SK-N-SH (cell line): ENCODE measurements at regions not wholly inside any gene's neighbourhood (a gene's known extent, or its start where the extent isn't known, plus 50 kb on each side); places are given as distances from the start of the nearest gene placed in this dataset.

Source experiments
- CTCF ChIA-PET: fragments of 300-600, 350-600 bp; formaldehyde crosslinking; extraction: SDS; loops from one replicate; lab custom pipeline; 2021; lab: Yijun Ruan, JAX
- POLR2A ChIA-PET: fragments of 350-600 bp; sonication (Branson Sonifier 250); formaldehyde crosslinking; extraction: SDS; loops from one replicate; lab custom pipeline; 2020; ENCODE audit warnings: antibody characterized with exemption, inconsistent platforms; lab: Yijun Ruan, JAX
- DNase-seq: peaks from one replicate; pipeline ENCODE4 v3.0.0; 2012
- H2AFZ ChIP-seq: fragments of 200-600 bp; sonication (generic); 2 replicates; pipeline ENCODE4 v1.8.1; 2016; ENCODE audit warnings: antibody characterized with exemption, mild to moderate bottlenecking, low read depth
- H3F3A ChIP-seq: fragments of 200-600 bp; sonication (generic); replicated peaks from 2 replicates; pipeline ENCODE3; 2016; ENCODE audit warnings: antibody characterized with exemption, mild to moderate bottlenecking; ENCODE audit not compliant: insufficient read depth
- H3K27ac ChIP-seq, 2 experiments: fragments of 200-500 bp in 1 of 2; fragments of 200-600 bp in 1 of 2; sonication (Bioruptor generic) in 1 of 2; sonication (generic), shearing (Covaris generic) in 1 of 2; 2 replicates each; pipeline versions ENCODE4 v1.5.1 to v1.6.1; 2014 to 2016; ENCODE audit warnings: low read depth in 2 of 2, inconsistent platforms in 1 of 2, low read length in 1 of 2, mild to moderate bottlenecking in 1 of 2, mixed read lengths in 1 of 2
- H3K27me3 ChIP-seq: fragments of 200-600 bp; sonication (generic), shearing (Covaris generic); 2 replicates; pipeline ENCODE4 v1.6.1; 2016; ENCODE audit warnings: mixed run types; ENCODE audit not compliant: insufficient read depth
- H3K36me3 ChIP-seq, 2 experiments: fragments of 200-500 bp in 1 of 2; fragments of 200-600 bp in 1 of 2; sonication (Bioruptor generic) in 1 of 2; sonication (generic) in 1 of 2; replicated peaks in 1 of 2; 2 replicates each; pipeline versions ENCODE3 to v1.5.1; 2014 to 2016; ENCODE audit warnings: low read length in 1 of 2, mild to moderate bottlenecking in 1 of 2; ENCODE audit not compliant: insufficient read depth in 2 of 2, control insufficient read depth in 1 of 2
- H3K4me1 ChIP-seq, 2 experiments: fragments of 200-500 bp in 1 of 2; fragments of 200-600 bp in 1 of 2; sonication (Bioruptor generic) in 1 of 2; sonication (generic), shearing (Covaris generic) in 1 of 2; 2 replicates each; pipeline versions ENCODE4 v1.5.1 to v1.6.1; 2014 to 2016; ENCODE audit warnings: low read depth in 1 of 2, low read length in 1 of 2, mixed run types in 1 of 2; ENCODE audit not compliant: insufficient read depth in 2 of 2, control insufficient read depth in 1 of 2
- H3K4me2 ChIP-seq: fragments of 200-600 bp; sonication (generic), shearing (Covaris generic); 2 replicates; pipeline ENCODE4 v1.6.1; 2017; ENCODE audit warnings: mixed run types
- H3K4me3 ChIP-seq, 2 experiments: fragments of 200-500 bp in 1 of 2; fragments of 200-600 bp in 1 of 2; sonication (Bioruptor generic) in 1 of 2; sonication (generic), shearing (Covaris generic) in 1 of 2; 2 replicates each; pipeline versions ENCODE4 v1.5.1 to v1.8.1; 2014 to 2016; ENCODE audit warnings: low read depth in 2 of 2, inconsistent platforms in 1 of 2, low read length in 1 of 2, mild to moderate bottlenecking in 1 of 2, mixed read lengths in 1 of 2, moderate library complexity in 1 of 2
- H3K79me2 ChIP-seq: fragments of 200-600 bp; sonication (generic); 2 replicates; pipeline ENCODE4 v1.8.1; 2017; ENCODE audit warnings: mild to moderate bottlenecking; ENCODE audit not compliant: insufficient read depth
- H3K9ac ChIP-seq: fragments of 200-600 bp; sonication (generic); 2 replicates; pipeline ENCODE4 v1.6.1; 2017; ENCODE audit warnings: mixed run types
- H3K9me2 ChIP-seq: fragments of 200-600 bp; sonication (generic); 2 replicates; pipeline ENCODE4 v1.6.1; 2017; ENCODE audit warnings: mixed run types
- H3K9me3 ChIP-seq: fragments of 200-600 bp; sonication (generic); 2 replicates; pipeline ENCODE4 v1.6.1; 2017; ENCODE audit warnings: mixed run types, mild to moderate bottlenecking, moderate library complexity
- H4K20me1 ChIP-seq: fragments of 200-600 bp; sonication (generic); 2 replicates; pipeline ENCODE4 v1.6.1; 2017; ENCODE audit warnings: mild to moderate bottlenecking, mixed run types; ENCODE audit not compliant: insufficient read depth
- CHD2 ChIP-seq: fragments of 150-350 bp; IDR thresholded peaks from 2 replicates; pipeline ENCODE4 v1.6.1; 2018; ENCODE audit warnings: low read length; ENCODE audit not compliant: partially characterized antibody
- ELF1 ChIP-seq: IDR thresholded peaks from 2 replicates; pipeline ENCODE4 v1.4.0; 2012
- EP300 ChIP-seq, 2 experiments: IDR thresholded peaks; 2 replicates each; pipeline versions ENCODE4 v1.4.0 to v1.6.1; 2012; ENCODE audit warnings: borderline replicate concordance in 1 of 2, low read depth in 1 of 2, low read length in 1 of 2
- EZH2phosphoT487 ChIP-seq: fragments of 200-600 bp; sonication (generic); IDR thresholded peaks from 2 replicates; pipeline ENCODE4 v1.6.1; 2017; ENCODE audit warnings: low read depth, mixed run types, mild to moderate bottlenecking, antibody characterized with exemption, moderate library complexity, borderline replicate concordance
- FOSL2 ChIP-seq: IDR thresholded peaks from 2 replicates; pipeline ENCODE4 v1.4.0; 2012; ENCODE audit warnings: low read depth, mild to moderate bottlenecking, moderate library complexity, borderline replicate concordance
- FOXJ3 ChIP-seq: sonication (generic); formaldehyde crosslinking; IDR thresholded peaks from 2 replicates; pipeline ENCODE4 v1.5.1; 2020; ENCODE audit warnings: mild to moderate bottlenecking, missing genetic modification reagents
- GABPA ChIP-seq: IDR thresholded peaks from 2 replicates; pipeline ENCODE4 v1.4.0; 2012; ENCODE audit warnings: low read depth, mild to moderate bottlenecking
- GATA2 ChIP-seq: sonication (generic); formaldehyde crosslinking; IDR thresholded peaks from 2 replicates; pipeline ENCODE4 v1.5.0; 2020; ENCODE audit warnings: mild to moderate bottlenecking, missing genetic modification reagents
- MEF2A ChIP-seq: IDR thresholded peaks from 2 replicates; pipeline ENCODE4 v1.4.0; 2012; ENCODE audit warnings: low read depth, borderline replicate concordance
- MXI1 ChIP-seq: IDR thresholded peaks from 2 replicates; pipeline ENCODE4 v1.6.1; 2012; ENCODE audit warnings: mild to moderate bottlenecking, low read depth, low read length, improper control_type of control experiment
- NFIC ChIP-seq: IDR thresholded peaks from 2 replicates; pipeline ENCODE4 v1.4.0; 2012; ENCODE audit warnings: borderline replicate concordance
- NRF1 ChIP-seq: IDR thresholded peaks from 2 replicates; pipeline ENCODE4 v1.6.1; 2012; ENCODE audit warnings: low read depth, mild to moderate bottlenecking, low read length
- RAD21 ChIP-seq: IDR thresholded peaks from 2 replicates; pipeline ENCODE4 v1.6.1; 2012; ENCODE audit warnings: mild to moderate bottlenecking, low read length
- RCOR1 ChIP-seq: fragments of 150-350 bp; IDR thresholded peaks from 2 replicates; pipeline ENCODE4 v1.6.1; 2017; ENCODE audit warnings: antibody characterized with exemption, low read length
- RFX5 ChIP-seq: IDR thresholded peaks from 2 replicates; pipeline ENCODE4 v1.6.1; 2012; ENCODE audit warnings: mild to moderate bottlenecking, improper control_type of control experiment, low read length
- SMC3 ChIP-seq: IDR thresholded peaks from 2 replicates; pipeline ENCODE4 v1.6.1; 2012; ENCODE audit warnings: low read depth, low read length, improper control_type of control experiment
- TCF12 ChIP-seq: IDR thresholded peaks from 2 replicates; pipeline ENCODE4 v1.4.0; 2012
- YY1 ChIP-seq: IDR thresholded peaks from 2 replicates; pipeline ENCODE4 v1.4.0; 2012; ENCODE audit warnings: low read depth, mild to moderate bottlenecking
- WGBS: methylation state at CpG from one replicate; pipeline ENCODE4 v1.1.6; 2017; ENCODE audit warnings: low lambda C conversion rate; 5-methylcytosine and 5-hydroxymethylcytosine counted together
- TF ChIP-seq, protein P1 (sequence below): fragments of 150-350 bp; IDR thresholded peaks from 2 replicates; pipeline ENCODE4 v1.6.1; 2017; ENCODE audit warnings: antibody characterized with exemption, low read length, low read depth, borderline replicate concordance
- TF ChIP-seq, protein P2 (sequence below): IDR thresholded peaks from 2 replicates; pipeline ENCODE4 v1.6.1; 2012; ENCODE audit warnings: mild to moderate bottlenecking, low read depth, low read length, moderate library complexity
- TF ChIP-seq, protein P3 (sequence below): fragments of 200-600 bp; sonication (generic); IDR thresholded peaks from 2 replicates; pipeline ENCODE4 v1.6.1; 2017; ENCODE audit warnings: antibody characterized with exemption, mild to moderate bottlenecking, moderate library complexity

DNA sequence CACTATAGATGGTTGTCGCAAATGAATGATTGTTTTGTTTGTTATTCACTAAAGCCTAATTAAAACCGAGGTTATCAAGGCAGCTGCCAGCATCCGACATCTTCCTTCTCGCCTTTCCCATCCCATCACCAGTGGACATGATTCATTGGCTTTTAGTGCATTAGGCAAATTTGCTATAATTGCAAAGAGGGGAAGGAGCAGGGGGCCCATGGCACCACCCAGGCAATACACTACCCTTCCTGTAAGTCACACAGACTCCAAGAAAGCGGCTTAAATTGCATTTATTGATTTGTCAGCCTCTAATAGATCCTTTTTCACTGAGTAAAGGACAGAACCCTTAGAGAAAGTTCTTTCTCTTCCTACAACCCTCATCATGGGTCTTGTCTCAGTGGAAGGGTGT, 169.2 kb upstream of the NCAM1 start:
- no peak overlapping the region for H3K9ac ChIP-seq
- H3K9me3 ChIP-seq = no peaks in the 10 kb centered on the region
- H3K79me2 ChIP-seq = no peaks in the 10 kb centered on the region
- TF ChIP-seq FOXJ3 (CRISPR knock-in tag) (no peak), EP300 (IDR thresholded peaks at IDR 0.05; ENCODE audit: borderline replicate concordance in 1 of 2, low read depth in 1 of 2, low read length in 1 of 2) (no peak), FOSL2 (no peak), MXI1 (no peak), GATA2 (no peak), NRF1 (no peak), YY1 (no peak), MEF2A (no peak), EZH2phosphoT487 (no peak), ELF1 (no peak), TCF12 (no peak), NFIC (no peak)
- TF ChIP-seq, protein P1, sequence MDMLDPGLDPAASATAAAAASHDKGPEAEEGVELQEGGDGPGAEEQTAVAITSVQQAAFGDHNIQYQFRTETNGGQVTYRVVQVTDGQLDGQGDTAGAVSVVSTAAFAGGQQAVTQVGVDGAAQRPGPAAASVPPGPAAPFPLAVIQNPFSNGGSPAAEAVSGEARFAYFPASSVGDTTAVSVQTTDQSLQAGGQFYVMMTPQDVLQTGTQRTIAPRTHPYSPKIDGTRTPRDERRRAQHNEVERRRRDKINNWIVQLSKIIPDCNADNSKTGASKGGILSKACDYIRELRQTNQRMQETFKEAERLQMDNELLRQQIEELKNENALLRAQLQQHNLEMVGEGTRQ = no peak
- H3K4me3 ChIP-seq = no peak overlapping the region
- peaks cover 0 to 13% of the 10 kb centered on the region in 2 experiments; a peak in 1 of 4 replicates for H3K4me1 ChIP-seq
- no peak for DNase-seq
- no peak overlapping the region for H3K27ac ChIP-seq
- ChIA-PET POLR2A (no interaction called here), CTCF (interaction anchor here (0.5 to 1.6 kb wide), 3 partner anchors 82 to 180 kb away, joined by 3 read pairs; no protein-coding TSS in a partner anchor)
- no peak overlapping the region for H3K4me2 ChIP-seq
- no peaks in the 10 kb centered on the region for H4K20me1 ChIP-seq
- WGBS = 83% methylated on average over 5 of the region's 5 CpGs
- H3K36me3 ChIP-seq = no peaks in the 10 kb centered on the region
- H3F3A ChIP-seq = no peaks in the 10 kb centered on the region
- H2AFZ ChIP-seq = no peak overlapping the region
- H3K9me2 ChIP-seq = no peaks in the 10 kb centered on the region
- no peaks in the 10 kb centered on the region for H3K27me3 ChIP-seq

DNA sequence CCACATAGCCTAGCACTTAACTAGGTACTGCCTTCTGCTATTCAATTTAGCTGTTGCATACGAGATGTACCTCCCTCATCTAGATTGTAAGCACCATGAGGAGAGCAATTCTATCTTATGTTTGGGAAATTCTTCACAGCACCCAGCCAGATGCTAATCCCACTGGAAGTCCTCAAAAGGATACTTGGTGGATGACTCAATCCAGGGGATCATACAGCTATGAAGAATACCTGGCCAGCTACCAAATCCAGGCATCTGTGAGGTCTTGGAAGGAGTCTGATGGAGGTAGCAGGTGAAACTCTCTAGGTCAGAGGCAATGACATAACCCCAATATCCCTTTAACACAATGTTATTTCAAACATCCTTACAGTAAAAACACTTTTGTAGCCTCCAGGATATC, 167.8 kb upstream of the NCAM1 start:
- no peak for DNase-seq
- H3K27ac ChIP-seq = no peak overlapping the region
- no peaks in the 10 kb centered on the region for H3K79me2 ChIP-seq
- H3K27me3 ChIP-seq = no peaks in the 10 kb centered on the region
- H3K4me1 ChIP-seq = peaks cover 0 to 16% of the 10 kb centered on the region in 2 experiments; a peak in 1 of 4 replicates
- WGBS = 86% methylated on average over 1 of the region's 1 CpG
- CTCF ChIA-PET = interaction anchor here (1.5 kb wide), 1 partner anchor 9 kb away, joined by 4 read pairs; no protein-coding TSS in a partner anchor
- no peak overlapping the region for H3K4me2 ChIP-seq
- no peak overlapping the region for H3K9ac ChIP-seq
- no peak overlapping the region for H2AFZ ChIP-seq
- H3K9me3 ChIP-seq = no peaks in the 10 kb centered on the region
- H3K9me2 ChIP-seq = no peaks in the 10 kb centered on the region
- no peaks in the 10 kb centered on the region for H3K36me3 ChIP-seq
- POLR2A ChIA-PET = no interaction called here
- H3F3A ChIP-seq = no peaks in the 10 kb centered on the region
- H3K4me3 ChIP-seq = no peak overlapping the region
- no peaks in the 10 kb centered on the region for H4K20me1 ChIP-seq
- TF ChIP-seq MEF2A (no peak), EP300 (IDR thresholded peaks at IDR 0.05; ENCODE audit: borderline replicate concordance in 1 of 2, low read depth in 1 of 2, low read length in 1 of 2) (no peak), RFX5 (no peak), CHD2 (no peak), FOSL2 (no peak), TCF12 (no peak), SMC3 (no peak), GABPA (no peak), RAD21 (no peak), RCOR1 (no peak), MXI1 (no peak)
- TF ChIP-seq, protein P2, sequence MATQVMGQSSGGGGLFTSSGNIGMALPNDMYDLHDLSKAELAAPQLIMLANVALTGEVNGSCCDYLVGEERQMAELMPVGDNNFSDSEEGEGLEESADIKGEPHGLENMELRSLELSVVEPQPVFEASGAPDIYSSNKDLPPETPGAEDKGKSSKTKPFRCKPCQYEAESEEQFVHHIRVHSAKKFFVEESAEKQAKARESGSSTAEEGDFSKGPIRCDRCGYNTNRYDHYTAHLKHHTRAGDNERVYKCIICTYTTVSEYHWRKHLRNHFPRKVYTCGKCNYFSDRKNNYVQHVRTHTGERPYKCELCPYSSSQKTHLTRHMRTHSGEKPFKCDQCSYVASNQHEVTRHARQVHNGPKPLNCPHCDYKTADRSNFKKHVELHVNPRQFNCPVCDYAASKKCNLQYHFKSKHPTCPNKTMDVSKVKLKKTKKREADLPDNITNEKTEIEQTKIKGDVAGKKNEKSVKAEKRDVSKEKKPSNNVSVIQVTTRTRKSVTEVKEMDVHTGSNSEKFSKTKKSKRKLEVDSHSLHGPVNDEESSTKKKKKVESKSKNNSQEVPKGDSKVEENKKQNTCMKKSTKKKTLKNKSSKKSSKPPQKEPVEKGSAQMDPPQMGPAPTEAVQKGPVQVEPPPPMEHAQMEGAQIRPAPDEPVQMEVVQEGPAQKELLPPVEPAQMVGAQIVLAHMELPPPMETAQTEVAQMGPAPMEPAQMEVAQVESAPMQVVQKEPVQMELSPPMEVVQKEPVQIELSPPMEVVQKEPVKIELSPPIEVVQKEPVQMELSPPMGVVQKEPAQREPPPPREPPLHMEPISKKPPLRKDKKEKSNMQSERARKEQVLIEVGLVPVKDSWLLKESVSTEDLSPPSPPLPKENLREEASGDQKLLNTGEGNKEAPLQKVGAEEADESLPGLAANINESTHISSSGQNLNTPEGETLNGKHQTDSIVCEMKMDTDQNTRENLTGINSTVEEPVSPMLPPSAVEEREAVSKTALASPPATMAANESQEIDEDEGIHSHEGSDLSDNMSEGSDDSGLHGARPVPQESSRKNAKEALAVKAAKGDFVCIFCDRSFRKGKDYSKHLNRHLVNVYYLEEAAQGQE = no peak
- TF ChIP-seq, protein P3, sequence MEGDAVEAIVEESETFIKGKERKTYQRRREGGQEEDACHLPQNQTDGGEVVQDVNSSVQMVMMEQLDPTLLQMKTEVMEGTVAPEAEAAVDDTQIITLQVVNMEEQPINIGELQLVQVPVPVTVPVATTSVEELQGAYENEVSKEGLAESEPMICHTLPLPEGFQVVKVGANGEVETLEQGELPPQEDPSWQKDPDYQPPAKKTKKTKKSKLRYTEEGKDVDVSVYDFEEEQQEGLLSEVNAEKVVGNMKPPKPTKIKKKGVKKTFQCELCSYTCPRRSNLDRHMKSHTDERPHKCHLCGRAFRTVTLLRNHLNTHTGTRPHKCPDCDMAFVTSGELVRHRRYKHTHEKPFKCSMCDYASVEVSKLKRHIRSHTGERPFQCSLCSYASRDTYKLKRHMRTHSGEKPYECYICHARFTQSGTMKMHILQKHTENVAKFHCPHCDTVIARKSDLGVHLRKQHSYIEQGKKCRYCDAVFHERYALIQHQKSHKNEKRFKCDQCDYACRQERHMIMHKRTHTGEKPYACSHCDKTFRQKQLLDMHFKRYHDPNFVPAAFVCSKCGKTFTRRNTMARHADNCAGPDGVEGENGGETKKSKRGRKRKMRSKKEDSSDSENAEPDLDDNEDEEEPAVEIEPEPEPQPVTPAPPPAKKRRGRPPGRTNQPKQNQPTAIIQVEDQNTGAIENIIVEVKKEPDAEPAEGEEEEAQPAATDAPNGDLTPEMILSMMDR = no peak
- TF ChIP-seq, protein P1 = no peak
